ENCODE measurements at regions not wholly inside any gene's neighbourhood (a gene's known extent, or its start where the extent isn't known, plus 50 kb on each side); places are given as distances from the start of the nearest gene placed in this dataset.

DNA sequence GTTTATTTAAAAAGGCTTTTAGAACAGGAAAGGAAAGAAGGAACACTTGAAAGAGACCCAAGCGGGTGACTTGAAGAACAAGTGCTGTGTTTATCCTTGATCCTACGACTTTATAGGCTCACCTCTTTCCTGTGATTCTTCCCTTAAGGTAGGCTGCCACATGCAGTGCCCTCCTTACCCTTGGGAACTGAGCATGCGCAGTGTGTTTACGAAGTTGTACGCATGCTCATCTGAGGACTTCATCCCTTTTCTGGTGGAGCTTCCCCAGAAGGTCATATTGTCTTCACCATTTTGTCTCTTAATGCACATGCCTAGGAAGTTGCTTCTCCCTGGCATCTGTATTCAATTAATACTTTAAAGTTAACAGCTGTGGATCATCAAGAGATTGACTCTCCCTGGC is 49.9 kb upstream of the VOPP1 start:
- TF ChIP-seq, protein P1, sequence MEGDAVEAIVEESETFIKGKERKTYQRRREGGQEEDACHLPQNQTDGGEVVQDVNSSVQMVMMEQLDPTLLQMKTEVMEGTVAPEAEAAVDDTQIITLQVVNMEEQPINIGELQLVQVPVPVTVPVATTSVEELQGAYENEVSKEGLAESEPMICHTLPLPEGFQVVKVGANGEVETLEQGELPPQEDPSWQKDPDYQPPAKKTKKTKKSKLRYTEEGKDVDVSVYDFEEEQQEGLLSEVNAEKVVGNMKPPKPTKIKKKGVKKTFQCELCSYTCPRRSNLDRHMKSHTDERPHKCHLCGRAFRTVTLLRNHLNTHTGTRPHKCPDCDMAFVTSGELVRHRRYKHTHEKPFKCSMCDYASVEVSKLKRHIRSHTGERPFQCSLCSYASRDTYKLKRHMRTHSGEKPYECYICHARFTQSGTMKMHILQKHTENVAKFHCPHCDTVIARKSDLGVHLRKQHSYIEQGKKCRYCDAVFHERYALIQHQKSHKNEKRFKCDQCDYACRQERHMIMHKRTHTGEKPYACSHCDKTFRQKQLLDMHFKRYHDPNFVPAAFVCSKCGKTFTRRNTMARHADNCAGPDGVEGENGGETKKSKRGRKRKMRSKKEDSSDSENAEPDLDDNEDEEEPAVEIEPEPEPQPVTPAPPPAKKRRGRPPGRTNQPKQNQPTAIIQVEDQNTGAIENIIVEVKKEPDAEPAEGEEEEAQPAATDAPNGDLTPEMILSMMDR (IDR thresholded peaks at IDR 0.05) = no peak
- no peak for TF ChIP-seq POLR2A (IDR thresholded peaks at IDR 0.05)
- no peak for TF ChIP-seq POLR2AphosphoS5 (IDR thresholded peaks at IDR 0.05)
- TF ChIP-seq EP300 (IDR thresholded peaks at IDR 0.05) = no peak

Measured in suprapubic skin (tissue), 4 donors.